Left colon (tissue), 2 donors: ENCODE measurements at regions not wholly inside any gene's neighbourhood (a gene's known extent, or its start where the extent isn't known, plus 50 kb on each side); places are given as distances from the start of the nearest gene placed in this dataset.
A peak's percentile ranks its signal among the peaks of the same experiment; 100 is the strongest.

ENCODE experiments used
- ATAC-seq: fragments of 200-7000 bp; cut with Tn5 transposase; one replicate; pipeline ENCODE4 v1.9.1; 2020; ENCODE audit warnings: mild to moderate bottlenecking, moderate library complexity
- DNase-seq, 2 donors: peaks; one replicate each; pipeline ENCODE4 v3.0.0-alpha.2; 2020
- intact Hi-C, 2 donors: fragments of 100-400 bp; cut with DNase I in 1 of 2; cut with micrococcal nuclease in 1 of 2; formaldehyde crosslinking; loops; one replicate each; pipeline versions ENCODE4 v1.11.2 to v1.14.0; 2022; cut with DNase I, micrococcal nuclease
- donor health status: DM: no; HTN: no; CAD: no.
- donor health status: DM: yes; HTN: yes; CAD: no.

DNA sequence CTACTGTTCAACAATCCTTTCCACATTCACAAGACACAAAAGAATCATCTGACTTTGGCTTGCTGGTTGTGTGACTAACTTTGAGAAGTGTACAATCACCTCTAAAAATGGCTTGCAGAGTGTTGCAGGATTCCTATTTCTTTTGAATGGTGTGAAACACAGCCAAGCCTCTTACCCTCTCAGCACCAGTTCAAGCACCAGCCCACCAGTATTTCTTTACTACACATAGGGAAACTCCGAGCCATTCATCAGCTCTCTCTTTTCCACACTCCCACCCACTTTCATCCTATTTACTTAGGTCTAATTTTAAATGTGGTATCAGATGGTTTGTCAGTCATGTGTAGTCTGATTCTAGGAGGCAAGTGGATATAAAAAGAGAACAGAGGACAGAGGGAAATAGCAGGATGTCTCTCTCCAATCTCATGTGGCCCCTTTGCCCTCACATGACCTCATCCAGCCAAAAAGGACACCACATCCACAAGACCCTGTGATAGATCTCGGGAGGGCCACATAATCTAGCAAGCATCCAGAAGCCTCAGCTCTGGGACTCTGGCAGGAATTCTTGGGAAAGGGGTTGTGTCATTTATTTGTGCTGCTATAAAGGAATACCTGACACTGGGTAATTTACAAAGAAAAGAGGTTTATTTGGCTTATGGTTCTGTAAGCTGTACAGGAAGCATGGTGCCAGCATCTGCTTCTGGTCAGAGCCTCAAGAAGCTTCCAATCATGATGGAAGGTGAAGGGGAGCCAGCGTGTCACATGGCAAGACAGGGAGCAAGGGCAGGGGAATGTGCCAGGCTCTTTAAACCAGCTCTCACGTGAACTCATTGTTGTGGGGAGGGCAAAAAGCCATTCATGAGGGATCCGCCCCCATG is 66.8 kb upstream of the NEBL start:
- ATAC-seq (no peak), DNase-seq (no peak)
- intact Hi-C loops = no loop called here

DNA sequence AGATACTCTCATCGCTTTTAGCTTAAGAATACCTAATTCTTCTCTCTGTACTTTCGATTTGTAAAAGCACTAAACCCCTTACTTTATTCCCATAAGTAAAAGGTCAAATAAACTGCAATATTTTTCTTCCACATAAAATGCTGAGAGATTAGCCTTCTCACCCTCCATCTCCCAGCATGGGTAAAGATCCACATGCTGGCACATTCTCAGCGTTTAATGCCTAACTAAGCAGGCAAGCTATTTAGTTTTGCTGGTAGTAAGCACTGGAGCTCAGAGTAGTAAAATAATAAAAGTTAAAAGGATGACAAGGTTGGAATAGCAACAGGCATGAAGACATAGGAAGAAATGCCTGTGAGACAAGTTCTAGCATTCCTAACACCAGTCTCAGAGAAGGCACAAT is 65.9 kb upstream of the NEBL start:
- ATAC-seq = peak; percentile 90
- intact Hi-C loops = no loop called here
- no peak for DNase-seq

DNA sequence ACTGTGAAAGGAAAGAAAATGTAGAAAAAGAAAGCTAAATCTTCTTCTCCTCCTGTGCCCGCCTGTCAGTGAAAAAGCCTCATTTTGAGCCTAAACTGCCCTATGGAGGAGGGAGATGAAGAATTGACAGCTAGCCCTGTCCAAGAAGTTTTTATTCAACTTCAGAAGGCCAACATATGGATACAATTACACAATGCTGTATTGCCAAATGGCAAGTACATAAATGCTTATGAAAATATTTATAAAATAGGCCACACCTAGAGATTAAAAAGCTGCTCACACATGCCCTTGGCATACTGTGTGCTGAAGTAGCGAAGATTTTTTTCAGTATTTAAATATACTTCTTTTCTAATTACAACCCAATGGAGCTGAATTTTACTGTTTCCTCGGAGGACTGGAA is 65.1 kb upstream of the NEBL start:
- ATAC-seq = peak; percentile 48

GRCh38 chr10:20959242-20959641 is 62.1 kb upstream of the NEBL start:
- ATAC-seq (no peak), DNase-seq (no peak)
- intact Hi-C loops = no loop called here

More for the DNA sequence above, 65.1 kb upstream of the NEBL start:
- DNase-seq = no peak
- intact Hi-C loops = no loop called here

DNA sequence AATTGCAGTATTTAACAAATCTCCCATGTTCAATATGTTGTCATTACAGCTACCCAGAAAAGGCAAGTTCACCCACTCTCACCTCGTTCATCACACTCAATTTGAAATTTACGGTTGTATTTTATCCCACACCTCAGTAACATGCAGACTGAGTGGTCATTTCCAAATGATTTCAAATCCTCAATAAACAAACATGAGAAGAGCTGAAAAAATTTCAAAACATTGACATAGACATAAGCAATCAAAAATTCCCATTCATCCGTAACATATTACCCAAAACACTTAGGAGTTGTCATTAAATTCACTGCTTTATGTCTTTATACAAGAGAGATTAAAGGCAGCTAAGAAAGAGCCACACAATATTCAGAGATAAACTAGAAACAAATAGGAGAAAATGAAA is 61.7 kb upstream of the NEBL start:
- intact Hi-C loops = no loop called here
- ATAC-seq (no peak), DNase-seq (no peak)

GRCh38 chr10:20958225-20958624 is 61.1 kb upstream of the NEBL start:
- ATAC-seq (no peak), DNase-seq (no peak)
- intact Hi-C loops = no loop called here

- DNase-seq (no peak), ATAC-seq (no peak)
- intact Hi-C loops = no loop called here
Observed at GRCh38 chr10:20957744-20958143, 60.6 kb upstream of the NEBL start.

GRCh38 chr10:20956843-20957242 is 59.7 kb upstream of the NEBL start:
- intact Hi-C loops = no loop called here
- ATAC-seq (no peak), DNase-seq (no peak)

DNA sequence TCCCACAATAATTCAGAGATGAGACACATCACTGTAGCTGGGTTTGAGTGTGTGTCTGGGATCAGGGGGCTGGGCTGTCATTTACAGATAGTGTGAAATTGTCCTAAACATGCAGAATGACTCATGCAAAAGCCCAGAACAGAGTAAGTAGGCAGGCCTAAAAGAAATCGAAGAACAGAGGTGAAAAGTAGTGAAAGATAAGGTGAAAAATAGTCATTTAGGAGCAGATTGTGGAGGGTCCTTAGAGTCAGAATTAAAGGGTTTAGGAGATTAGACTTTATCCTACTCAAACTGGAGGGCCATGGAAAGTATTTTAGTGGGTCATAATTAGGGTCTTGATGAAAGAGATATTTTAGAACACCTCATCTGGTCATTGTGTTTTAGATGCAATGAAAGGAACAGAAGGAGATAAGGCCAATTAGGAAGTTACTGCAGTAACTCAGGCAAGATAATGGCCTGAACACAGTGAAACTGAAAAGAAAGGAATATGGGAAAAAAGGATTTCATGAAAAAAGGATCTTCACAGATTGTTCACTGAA is 58.3 kb upstream of the NEBL start:
- no peak for DNase-seq
- intact Hi-C loops = no loop called here
- no peak for ATAC-seq

GRCh38 chr10:20954519-20954918 is 57.4 kb upstream of the NEBL start:
- intact Hi-C loops = no loop called here
- DNase-seq (no peak), ATAC-seq (no peak)

GRCh38 chr10:20953120-20953519 is 56.0 kb upstream of the NEBL start:
- intact Hi-C loops = no loop called here
- ATAC-seq (no peak), DNase-seq (no peak)

- DNase-seq (no peak), ATAC-seq (no peak)
- intact Hi-C loops = no loop called here
Observed at GRCh38 chr10:20949967-20950366, 52.9 kb upstream of the NEBL start.

- DNase-seq (no peak), ATAC-seq (no peak)
- intact Hi-C loops = no loop called here
Observed at GRCh38 chr10:20948686-20949327, 51.7 kb upstream of the NEBL start.
